PC-9 (cell line): ENCODE measurements at regions not wholly inside any gene's neighbourhood (a gene's known extent, or its start where the extent isn't known, plus 50 kb on each side); places are given as distances from the start of the nearest gene placed in this dataset.

Experiments
- CTCF ChIP-seq: fragments of 200-600 bp; sonication (generic); conservative IDR thresholded peaks from 2 replicates; pipeline ENCODE4 v1.6.1; 2017; ENCODE audit warnings: mixed run types, antibody characterized with exemption, mild to moderate bottlenecking, moderate library complexity
- EZH2 ChIP-seq: fragments of 200-600 bp; sonication (generic); IDR thresholded peaks from 2 replicates; pipeline ENCODE4 v1.8.0; 2017; ENCODE audit warnings: antibody characterized with exemption, low read depth

- TF ChIP-seq CTCF (no peak), EZH2 (no peak)
Observed at GRCh38 chr16:29310852-29311314, 95.6 kb downstream of the NPIPB11 start.
